Fibroblast of lung (primary cell): ENCODE measurements at regions not wholly inside any gene's neighbourhood (a gene's known extent, or its start where the extent isn't known, plus 50 kb on each side); places are given as distances from the start of the nearest gene placed in this dataset.

Source experiments
- DNase-seq, 2 donors: peaks; one replicate each; pipeline versions ENCODE4 v3.0.0 to v3.0.0-alpha.2; 2010; ENCODE audit warnings: low read depth in 2 of 2
- H2AFZ ChIP-seq: 2 replicates; pipeline ENCODE4 v1.5.1; 2012; ENCODE audit warnings: low read length, control low read depth, inconsistent platforms
- H3K27ac ChIP-seq: 2 replicates; pipeline ENCODE4 v1.5.1; 2011; ENCODE audit warnings: low read length, control low read depth; ENCODE audit not compliant: insufficient read depth
- H3K27me3 ChIP-seq: 2 replicates; pipeline ENCODE4 v1.5.1; 2011; ENCODE audit warnings: mild to moderate bottlenecking, low read length; ENCODE audit not compliant: control insufficient read depth, insufficient read depth
- H3K36me3 ChIP-seq: 2 replicates; pipeline ENCODE4 v1.5.1; 2011; ENCODE audit warnings: low read length; ENCODE audit not compliant: control insufficient read depth, insufficient read depth
- H3K4me1 ChIP-seq: 2 replicates; pipeline ENCODE4 v1.5.1; 2011; ENCODE audit warnings: low read length; ENCODE audit not compliant: control insufficient read depth, insufficient read depth; ENCODE audit errors: extremely low read depth
- H3K4me2 ChIP-seq: 2 replicates; pipeline ENCODE4 v1.5.1; 2011; ENCODE audit warnings: low read length, control low read depth; ENCODE audit not compliant: insufficient read depth; ENCODE audit errors: extremely low read depth
- H3K4me3 ChIP-seq, 4 experiments: fragments of 200-600 bp in 1 of 4; sonication (generic) in 1 of 4; replicated peaks in 1 of 4; 2 replicates each; pipeline ENCODE4 v1.5.1; 2011 to 2016; ENCODE audit warnings: low read length in 4 of 4, low read depth in 3 of 4, mild to moderate bottlenecking in 3 of 4, control low read depth in 2 of 4, inconsistent platforms in 1 of 4, mixed read lengths in 1 of 4; ENCODE audit not compliant: insufficient read depth in 1 of 4; ENCODE audit errors: control extremely low read depth in 1 of 4
- H3K79me2 ChIP-seq: 2 replicates; pipeline ENCODE4 v1.5.1; 2012; ENCODE audit warnings: mild to moderate bottlenecking, low read length, inconsistent platforms; ENCODE audit not compliant: control insufficient read depth, insufficient read depth
- H3K9ac ChIP-seq: 2 replicates; pipeline ENCODE4 v1.5.1; 2011; ENCODE audit warnings: mild to moderate bottlenecking, low read length, control low read depth; ENCODE audit not compliant: insufficient read depth
- H3K9me3 ChIP-seq: 2 replicates; pipeline ENCODE4 v1.5.1; 2012; ENCODE audit warnings: low read depth, low read length; ENCODE audit not compliant: control insufficient read depth, insufficient read depth
- H4K20me1 ChIP-seq: 2 replicates; pipeline ENCODE4 v1.5.1; 2011; ENCODE audit warnings: low read length; ENCODE audit not compliant: control insufficient read depth, insufficient read depth; ENCODE audit errors: extremely low read depth
- EZH2 ChIP-seq: IDR thresholded peaks from 2 replicates; pipeline ENCODE4 v1.5.1; 2012; ENCODE audit warnings: low read length, control low read depth, mild to moderate bottlenecking; ENCODE audit errors: missing control alignments
- TF ChIP-seq, protein P1 (sequence below), 2 donors: IDR thresholded peaks in 1 of 2; conservative IDR thresholded peaks in 1 of 2; 1 replicate in 1 of 2; 2 replicates in 1 of 2; pipeline ENCODE4 v1.5.1; 2011 to 2012; ENCODE audit warnings: low read length in 2 of 2, control low read depth in 1 of 2, inconsistent platforms in 1 of 2, low read depth in 1 of 2, mild to moderate bottlenecking in 1 of 2

DNA sequence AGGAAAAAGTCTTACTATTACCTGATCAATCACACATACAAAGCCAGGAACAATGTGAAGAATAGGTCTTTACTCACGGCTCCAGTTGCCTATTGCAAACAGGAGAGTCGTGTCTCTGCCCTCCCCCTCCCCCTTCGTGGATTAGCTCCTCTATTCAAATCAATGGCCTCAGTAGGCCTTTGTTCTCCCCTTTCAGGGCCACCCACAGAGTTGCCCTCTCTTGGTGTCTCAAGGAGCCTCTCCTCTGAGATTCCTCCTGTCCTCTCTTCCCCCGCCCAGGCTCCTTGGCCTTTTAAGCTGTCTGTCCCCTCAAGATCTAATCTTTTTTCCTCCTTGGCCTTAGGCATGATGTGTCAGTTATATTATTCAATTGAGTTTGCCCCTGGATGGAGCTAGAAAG lies 107.2 kb upstream of the NALF2 start:
- DNase-seq = no peak
- Histone ChIP-seq H3K9me3 (no peaks in the 10 kb centered on the region), H3K4me2 (no peak overlapping the region), H3K4me3 (no peak overlapping the region), H2AFZ (no peak overlapping the region), H3K27ac (no peak overlapping the region), H3K9ac (no peak overlapping the region), H3K27me3 (no peaks in the 10 kb centered on the region), H4K20me1 (no peaks in the 10 kb centered on the region), H3K36me3 (no peaks in the 10 kb centered on the region), H3K79me2 (no peaks in the 10 kb centered on the region), H3K4me1 (no peaks in the 10 kb centered on the region)
- TF ChIP-seq, protein P1, sequence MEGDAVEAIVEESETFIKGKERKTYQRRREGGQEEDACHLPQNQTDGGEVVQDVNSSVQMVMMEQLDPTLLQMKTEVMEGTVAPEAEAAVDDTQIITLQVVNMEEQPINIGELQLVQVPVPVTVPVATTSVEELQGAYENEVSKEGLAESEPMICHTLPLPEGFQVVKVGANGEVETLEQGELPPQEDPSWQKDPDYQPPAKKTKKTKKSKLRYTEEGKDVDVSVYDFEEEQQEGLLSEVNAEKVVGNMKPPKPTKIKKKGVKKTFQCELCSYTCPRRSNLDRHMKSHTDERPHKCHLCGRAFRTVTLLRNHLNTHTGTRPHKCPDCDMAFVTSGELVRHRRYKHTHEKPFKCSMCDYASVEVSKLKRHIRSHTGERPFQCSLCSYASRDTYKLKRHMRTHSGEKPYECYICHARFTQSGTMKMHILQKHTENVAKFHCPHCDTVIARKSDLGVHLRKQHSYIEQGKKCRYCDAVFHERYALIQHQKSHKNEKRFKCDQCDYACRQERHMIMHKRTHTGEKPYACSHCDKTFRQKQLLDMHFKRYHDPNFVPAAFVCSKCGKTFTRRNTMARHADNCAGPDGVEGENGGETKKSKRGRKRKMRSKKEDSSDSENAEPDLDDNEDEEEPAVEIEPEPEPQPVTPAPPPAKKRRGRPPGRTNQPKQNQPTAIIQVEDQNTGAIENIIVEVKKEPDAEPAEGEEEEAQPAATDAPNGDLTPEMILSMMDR (conservative IDR thresholded peaks at IDR 0.05 in 1 of 2, IDR thresholded peaks at IDR 0.05 in 1 of 2; ENCODE audit: low read depth in 1 of 2, low read length in 2 of 2) = no peak
- no peak for TF ChIP-seq EZH2

DNA sequence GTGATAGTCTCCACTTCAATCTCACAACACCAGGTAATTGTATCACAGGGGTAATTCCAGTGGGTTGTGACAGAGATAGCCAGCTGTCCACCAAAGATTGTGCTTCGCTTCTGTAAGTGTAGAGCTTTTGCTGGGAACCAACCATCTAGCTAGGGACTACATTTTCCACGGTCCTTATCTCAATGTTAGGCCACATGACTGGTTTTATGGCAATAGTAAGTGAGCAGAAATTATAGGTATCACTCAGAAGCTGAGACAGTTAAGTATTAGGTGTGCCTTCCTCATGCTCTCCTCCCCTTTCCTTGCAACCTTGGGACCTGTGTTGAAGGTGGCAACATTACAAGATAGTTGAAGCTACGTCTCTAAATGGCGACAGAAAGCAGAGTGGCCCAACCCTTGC lies 108.8 kb upstream of the NALF2 start:
- no peak for DNase-seq

DNA sequence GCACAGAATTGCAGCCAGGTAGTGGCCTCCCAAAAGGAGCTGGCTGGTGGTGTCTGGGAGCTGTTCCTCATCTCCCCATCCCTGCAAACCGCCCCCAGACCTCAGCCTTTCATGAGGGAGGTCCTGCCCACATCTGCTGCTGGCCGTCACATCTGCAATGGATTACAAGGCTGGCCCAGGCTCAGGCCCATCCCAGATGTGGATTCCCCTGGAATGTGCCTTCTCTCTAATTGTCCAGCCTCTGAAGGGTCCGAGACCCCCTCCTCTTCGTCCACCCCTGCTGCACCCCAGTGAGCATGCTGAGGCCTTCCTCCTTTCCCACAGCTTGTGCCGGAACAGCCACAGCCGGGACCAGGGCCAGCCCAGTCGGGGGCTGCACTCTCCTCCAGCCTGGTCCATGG lies 115.0 kb upstream of the NALF2 start:
- TF ChIP-seq EZH2 = no peak
- TF ChIP-seq, protein P1 (conservative IDR thresholded peaks at IDR 0.05 in 1 of 2, IDR thresholded peaks at IDR 0.05 in 1 of 2; ENCODE audit: low read depth in 1 of 2, low read length in 2 of 2) = no peak
- Histone ChIP-seq H3K4me2 (no peak overlapping the region), H3K27ac (no peak overlapping the region), H3K36me3 (no peaks in the 10 kb centered on the region), H3K27me3 (no peaks in the 10 kb centered on the region), H3K9me3 (no peaks in the 10 kb centered on the region), H3K4me1 (no peaks in the 10 kb centered on the region), H3K9ac (no peak overlapping the region), H3K79me2 (no peaks in the 10 kb centered on the region), H3K4me3 (no peak overlapping the region), H2AFZ (no peak overlapping the region), H4K20me1 (no peaks in the 10 kb centered on the region)
- no peak for DNase-seq

More for the DNA sequence above, 108.8 kb upstream of the NALF2 start:
- H3K9ac ChIP-seq = no peak overlapping the region
- no peaks in the 10 kb centered on the region for H3K9me3 ChIP-seq
- H3K4me1 ChIP-seq = no peaks in the 10 kb centered on the region
- no peaks in the 10 kb centered on the region for H3K27me3 ChIP-seq
- H3K4me2 ChIP-seq = no peak overlapping the region
- H2AFZ ChIP-seq = no peak overlapping the region
- no peak overlapping the region for H3K4me3 ChIP-seq
- H4K20me1 ChIP-seq = no peaks in the 10 kb centered on the region
- H3K27ac ChIP-seq = no peak overlapping the region
- TF ChIP-seq EZH2 = no peak
- TF ChIP-seq, protein P1 (conservative IDR thresholded peaks at IDR 0.05 in 1 of 2, IDR thresholded peaks at IDR 0.05 in 1 of 2; ENCODE audit: low read depth in 1 of 2, low read length in 2 of 2) = no peak
- no peaks in the 10 kb centered on the region for H3K79me2 ChIP-seq
- no peaks in the 10 kb centered on the region for H3K36me3 ChIP-seq
